ENCODE measurements at regions not wholly inside any gene's neighbourhood (a gene's known extent, or its start where the extent isn't known, plus 50 kb on each side); places are given as distances from the start of the nearest gene placed in this dataset.

GRCh38 chr1:87783315-87783714 lies 454.6 kb downstream of the LMO4 start:
- no peaks in the 10 kb centered on the region for H3K36me3 ChIP-seq
- WGBS, 4 donors = 49 to 62% (median 56%) methylated on average over 2 of the region's 2 CpGs
- H3K27me3 ChIP-seq = no peaks in the 10 kb centered on the region
- ATAC-seq (no peak), DNase-seq (no peak)
- no peak overlapping the region for H3K27ac ChIP-seq
- intact Hi-C loops (cut with DNase I) = no loop called here
- no peaks in the 10 kb centered on the region for H3K4me1 ChIP-seq
- TF ChIP-seq CTCF (IDR thresholded peaks at IDR 0.05) = no peak
- no peak for TF ChIP-seq POLR2A (IDR thresholded peaks at IDR 0.05)
- H3K9me3 ChIP-seq = no peaks in the 10 kb centered on the region
- H3K4me3 ChIP-seq = no peak overlapping the region

GRCh38 chr1:87785386-87785785 lies 456.7 kb downstream of the LMO4 start:
- no peak for TF ChIP-seq CTCF (IDR thresholded peaks at IDR 0.05)
- TF ChIP-seq POLR2A (IDR thresholded peaks at IDR 0.05) = no peak
- no peaks in the 10 kb centered on the region for H3K9me3 ChIP-seq
- no peak overlapping the region for H3K4me3 ChIP-seq
- H3K27me3 ChIP-seq = no peaks in the 10 kb centered on the region
- intact Hi-C loops (cut with DNase I) = no loop called here
- no peak overlapping the region for H3K27ac ChIP-seq
- H3K36me3 ChIP-seq = no peaks in the 10 kb centered on the region
- DNase-seq = no peak
- no peaks in the 10 kb centered on the region for H3K4me1 ChIP-seq
- 79 to 91% (median 85%) methylated on average over 1 of the region's 1 CpG for WGBS, 4 donors
- ATAC-seq = no peak

- intact Hi-C loops (cut with DNase I) = no loop called here
- WGBS, 4 donors = 74 to 80% (median 79%) methylated on average over 1 of the region's 1 CpG
Measured at GRCh38 chr1:87786229-87786628, 457.5 kb downstream of the LMO4 start.

GRCh38 chr1:87786861-87787545 lies 458.3 kb downstream of the LMO4 start:
- no peak for TF ChIP-seq POLR2A (IDR thresholded peaks at IDR 0.05)
- H3K9me3 ChIP-seq = no peaks in the 10 kb centered on the region
- H3K36me3 ChIP-seq = no peaks in the 10 kb centered on the region
- intact Hi-C loops (cut with DNase I) = no loop called here
- no peak overlapping the region for H3K27ac ChIP-seq
- DNase-seq = no peak
- no peaks in the 10 kb centered on the region for H3K4me1 ChIP-seq
- ATAC-seq = no peak
- H3K27me3 ChIP-seq = no peaks in the 10 kb centered on the region
- no peak overlapping the region for H3K4me3 ChIP-seq
- WGBS, 4 donors = 67 to 73% (median 72%) methylated on average over 5 of the region's 5 CpGs

More at GRCh38 chr1:87786229-87786628, 457.5 kb downstream of the LMO4 start:
- no peaks in the 10 kb centered on the region for H3K27me3 ChIP-seq
- DNase-seq = no peak
- TF ChIP-seq POLR2A (IDR thresholded peaks at IDR 0.05) (no peak), CTCF (IDR thresholded peaks at IDR 0.05) (no peak)
- H3K9me3 ChIP-seq = no peaks in the 10 kb centered on the region
- H3K4me3 ChIP-seq = no peak overlapping the region
- ATAC-seq = no peak
- H3K4me1 ChIP-seq = no peaks in the 10 kb centered on the region
- H3K36me3 ChIP-seq = no peaks in the 10 kb centered on the region
- no peak overlapping the region for H3K27ac ChIP-seq

- intact Hi-C loops (cut with DNase I) = no loop called here
- 32 to 44% (median 38%) methylated on average over 3 of the region's 3 CpGs for WGBS, 4 donors
Measured at GRCh38 chr1:87787551-87787950, 458.9 kb downstream of the LMO4 start.

More at GRCh38 chr1:87787551-87787950, 458.9 kb downstream of the LMO4 start:
- no peaks in the 10 kb centered on the region for H3K4me1 ChIP-seq
- DNase-seq (no peak), ATAC-seq (no peak)
- TF ChIP-seq POLR2A (IDR thresholded peaks at IDR 0.05) = no peak
- no peak for TF ChIP-seq CTCF (IDR thresholded peaks at IDR 0.05)
- H3K9me3 ChIP-seq = no peaks in the 10 kb centered on the region
- no peaks in the 10 kb centered on the region for H3K27me3 ChIP-seq
- H3K36me3 ChIP-seq = no peaks in the 10 kb centered on the region
- no peak overlapping the region for H3K4me3 ChIP-seq
- no peak overlapping the region for H3K27ac ChIP-seq
